NCI-H2196 (cell line): ENCODE measurements at regions not wholly inside any gene's neighbourhood (a gene's known extent, or its start where the extent isn't known, plus 50 kb on each side); places are given as distances from the start of the nearest gene placed in this dataset.
"Not testable (repeated sequence)": the region's sequence is repeated elsewhere in the genome, so short reads cannot be mapped to it uniquely, and the experiment has no call there.

ENCODE experiments used
- DNase-seq: peaks from one replicate; lab custom pipeline; 2025; ENCODE audit not compliant: unreplicated experiment; lab: John Stamatoyannopoulos, UW

DNA sequence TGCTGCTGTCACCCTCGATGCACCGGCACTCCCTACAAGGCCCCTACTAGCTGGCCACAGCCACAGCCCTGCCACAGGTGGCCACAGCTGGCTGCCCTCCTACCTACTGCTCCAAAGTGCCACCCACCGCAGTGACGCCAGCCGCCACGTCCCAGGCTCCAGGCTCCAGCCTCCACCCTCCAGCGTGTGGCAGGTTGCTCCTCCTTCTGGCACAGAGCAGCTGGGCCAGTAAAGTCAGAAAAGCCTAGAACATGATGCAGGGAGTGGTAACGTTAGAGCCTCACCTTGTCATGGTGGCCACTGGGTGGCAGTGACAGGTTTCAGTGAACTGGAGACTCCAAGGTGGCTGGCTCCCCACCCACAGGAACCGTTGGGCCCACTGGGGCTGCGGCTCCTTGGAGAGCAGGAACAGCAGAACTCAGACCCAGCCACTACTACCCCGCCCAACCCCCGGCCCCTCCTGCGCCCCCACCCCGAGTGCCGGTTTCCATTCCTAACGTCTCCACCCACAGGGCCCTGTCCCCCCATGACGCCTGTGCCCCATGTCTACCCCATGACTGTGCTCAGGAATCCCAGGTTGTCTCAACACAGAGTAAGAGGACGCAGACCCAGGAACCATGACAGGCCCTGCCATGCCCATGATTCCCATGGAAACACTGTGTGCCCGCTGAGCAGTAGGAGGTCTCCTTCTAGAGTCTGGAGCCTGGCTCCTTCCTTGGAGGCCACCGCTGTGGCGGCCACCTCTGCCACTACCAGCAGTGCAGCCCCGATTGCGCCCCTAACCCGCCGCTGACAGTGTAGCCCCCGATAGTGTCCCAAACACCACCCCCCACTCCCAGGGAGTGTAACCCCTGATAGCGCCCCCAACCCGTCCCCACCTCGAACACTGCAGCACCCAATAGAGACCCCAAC is 52.3 kb upstream of the ZNF33B start:
- DNase-seq: peak; percentile 72

DNA sequence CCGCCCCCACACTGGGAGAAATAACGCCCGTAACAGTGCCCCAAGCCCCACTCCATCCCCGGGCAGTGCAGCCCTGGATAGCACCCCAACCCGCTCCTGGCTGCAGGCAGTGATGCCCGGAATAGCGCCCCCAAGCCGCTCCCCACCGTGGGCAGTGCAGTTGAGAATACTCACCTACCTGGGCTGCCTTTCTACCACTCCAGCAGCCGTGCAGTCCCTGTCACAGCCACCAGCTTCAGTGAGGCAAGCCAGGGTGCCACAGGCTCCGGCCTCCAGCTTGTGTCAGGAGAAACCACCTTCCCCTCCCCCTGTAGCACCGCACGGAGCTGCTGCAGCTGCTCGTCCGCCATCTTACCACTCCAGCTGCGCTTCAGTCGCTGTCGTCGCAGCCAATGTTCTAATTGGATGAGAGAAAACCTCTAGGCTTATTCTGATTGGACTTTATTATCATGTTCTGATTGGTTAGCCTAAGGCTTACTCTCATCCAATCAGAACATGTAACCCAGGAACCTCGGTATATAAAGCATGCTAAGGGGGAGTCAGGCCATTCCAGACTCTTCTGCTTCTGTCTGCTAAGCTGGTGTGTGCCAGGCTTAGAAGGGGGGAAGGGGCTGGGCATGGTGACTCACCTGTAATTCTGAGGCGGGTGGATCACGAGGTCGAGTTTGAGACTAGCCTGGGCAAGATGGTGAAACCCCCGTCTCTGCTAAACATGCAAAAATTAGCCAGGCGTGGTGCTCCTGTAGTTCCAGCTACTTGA is 53.2 kb upstream of the ZNF33B start:
- DNase-seq: peak; percentile 83

DNA sequence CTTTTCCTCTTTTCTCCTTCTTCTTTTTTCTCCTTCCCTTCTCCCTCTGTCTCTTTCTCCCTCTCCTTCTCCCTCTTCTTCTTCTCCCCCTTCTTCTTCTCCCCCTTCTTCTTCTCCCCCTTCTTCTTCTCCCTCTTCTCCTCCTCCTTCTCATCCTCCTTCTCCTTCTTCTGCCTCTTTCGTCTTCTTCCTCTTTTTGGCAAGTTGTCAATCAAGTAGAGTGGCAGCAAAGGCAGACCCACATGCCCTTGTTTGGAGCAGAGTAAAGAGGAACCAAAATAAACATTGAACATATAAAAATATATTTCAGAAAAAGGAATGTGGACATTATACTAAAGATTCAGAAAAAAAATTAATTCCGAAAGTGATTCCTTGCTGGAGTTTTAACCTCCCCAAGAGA is 59.6 kb upstream of the ZNF33B start:
- no peak for DNase-seq

DNA sequence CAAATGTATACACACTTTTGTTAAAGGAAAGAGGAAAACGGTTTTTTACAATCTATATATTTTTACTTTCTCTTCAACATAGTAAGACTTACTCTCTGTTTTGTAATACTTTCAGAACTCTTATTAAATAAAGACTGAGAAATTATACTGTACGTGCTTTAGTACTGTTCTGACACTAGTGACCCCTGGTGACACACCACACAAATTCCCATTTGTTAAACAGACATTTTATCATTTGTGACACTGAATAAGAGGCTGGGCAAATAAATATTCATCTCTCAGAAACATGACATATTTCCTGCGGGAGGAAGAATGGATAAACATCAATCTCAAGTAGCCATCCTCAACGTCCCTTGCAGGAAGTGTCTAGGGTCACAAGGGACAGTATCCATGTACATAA is 68.9 kb upstream of the ZNF33B start:
- no peak for DNase-seq

DNA sequence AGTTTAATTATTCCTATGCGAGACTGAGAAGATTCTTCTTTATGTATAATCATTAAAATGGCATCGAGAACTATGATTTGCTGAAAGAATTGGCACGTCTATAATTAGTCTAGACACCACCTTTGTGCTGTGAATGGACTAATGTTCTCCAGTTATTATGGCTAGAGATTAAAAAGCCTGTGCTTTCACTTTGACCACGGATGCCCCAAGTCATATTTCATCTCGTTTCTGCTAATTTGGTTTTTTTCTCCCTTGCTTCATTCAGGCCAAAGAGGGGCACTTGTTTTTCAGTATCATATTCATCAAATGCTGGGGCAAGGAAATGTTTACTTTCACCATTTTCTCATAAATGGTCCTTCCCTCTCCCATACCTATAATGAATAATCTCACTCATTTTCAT is 63.3 kb upstream of the BMS1 start:
- not testable (repeated sequence) for DNase-seq

DNA sequence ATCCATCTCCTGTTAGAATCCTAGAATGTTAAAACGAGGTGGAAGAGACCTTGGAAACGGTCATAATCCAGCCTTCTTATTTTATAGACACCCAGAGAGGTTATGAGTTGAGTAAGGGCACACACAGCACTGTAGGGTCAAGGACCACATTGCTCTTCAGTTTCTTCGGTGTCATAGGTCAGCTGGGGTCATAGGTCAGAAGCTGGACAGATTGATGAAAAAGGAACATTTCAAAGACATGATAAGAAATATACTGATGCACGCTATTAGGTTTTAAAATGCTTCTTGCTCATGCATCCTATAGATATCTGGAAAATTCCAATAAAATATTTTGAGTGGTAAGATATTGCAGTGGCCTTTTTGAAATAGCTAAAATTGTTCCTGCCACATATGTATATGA is 60.0 kb upstream of the BMS1 start:
- DNase-seq: no peak

DNA sequence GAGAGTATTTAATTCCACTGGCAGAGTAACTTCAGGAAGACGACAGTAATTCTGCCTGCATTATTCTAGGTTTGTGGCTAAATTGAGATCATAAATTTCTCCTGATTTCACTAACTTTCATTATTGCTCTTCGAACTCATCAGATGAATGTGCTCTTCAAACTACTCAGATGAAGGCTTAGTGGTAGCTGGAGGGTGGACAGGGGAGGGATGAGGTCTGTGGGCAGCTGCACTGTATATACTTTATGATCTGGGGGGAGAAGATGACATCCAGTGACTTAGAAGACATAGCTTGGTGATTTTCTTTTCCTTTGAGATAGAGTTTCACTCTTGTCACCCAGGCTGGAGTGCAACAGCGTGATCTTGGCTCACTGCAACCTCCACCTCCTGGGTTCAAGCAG is 59.0 kb upstream of the BMS1 start:
- DNase-seq: not testable (repeated sequence)

DNA sequence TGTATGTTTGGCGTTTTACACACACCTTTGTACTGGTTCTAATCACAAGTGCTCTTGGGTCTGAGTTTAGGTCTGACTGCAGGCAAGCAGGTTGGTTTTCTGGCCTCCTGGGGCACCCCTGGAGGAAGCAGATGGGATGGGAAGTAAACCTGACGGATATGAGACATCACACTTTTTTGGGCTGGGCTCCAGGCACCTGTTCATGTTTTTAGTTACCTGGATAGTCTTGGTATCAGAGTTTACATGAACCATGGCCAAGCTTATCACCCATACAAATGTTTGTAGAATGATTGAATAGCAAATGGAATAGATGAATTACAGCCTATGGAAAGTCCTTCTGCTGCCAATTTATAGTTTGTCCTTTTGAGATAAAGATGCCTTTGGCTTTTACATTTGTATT is 57.9 kb upstream of the BMS1 start:
- not testable (repeated sequence) for DNase-seq

DNA sequence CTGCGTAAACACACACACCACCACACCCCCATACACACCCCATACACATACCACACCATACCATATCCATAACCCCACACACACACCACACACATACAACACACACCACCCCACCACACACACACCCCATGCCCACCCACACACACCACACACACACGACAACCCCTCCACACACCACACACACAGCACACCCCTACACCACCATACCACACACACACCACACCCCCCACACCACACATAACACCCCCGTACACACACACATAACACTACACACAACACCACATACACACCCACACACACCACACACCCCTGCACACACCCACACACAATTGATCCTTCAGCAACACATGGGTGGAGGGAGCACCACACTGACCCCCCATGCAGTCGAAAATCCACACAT is 50.3 kb upstream of the BMS1 start:
- no peak for DNase-seq
